ENCODE measurements at regions not wholly inside any gene's neighbourhood (a gene's known extent, or its start where the extent isn't known, plus 50 kb on each side); places are given as distances from the start of the nearest gene placed in this dataset.
A peak's percentile ranks its signal among the peaks of the same experiment; 100 is the strongest.

DNA sequence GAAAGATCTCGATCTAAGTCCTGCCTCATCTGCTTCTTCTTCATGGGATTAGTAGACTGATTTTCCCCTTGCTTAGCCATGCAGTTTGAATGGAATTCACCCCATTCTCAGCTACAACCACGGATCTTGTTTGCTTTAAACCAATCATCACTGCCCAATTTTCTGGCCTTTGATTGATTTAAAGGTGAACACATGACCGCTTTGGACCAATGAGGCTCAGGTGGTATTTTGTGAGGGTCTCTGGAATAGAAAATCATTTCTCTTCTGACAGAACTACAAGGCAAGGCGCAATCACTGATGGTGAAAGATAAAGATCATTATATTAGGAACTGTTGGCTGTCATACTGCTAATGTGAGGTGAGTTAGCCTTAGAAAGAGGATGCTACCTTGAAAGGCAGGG, 213.0 kb upstream of the PLEKHG7 start:
- no peak overlapping the region for H3K4me3 ChIP-seq (ENCODE audit: low read depth, low read length, poor library complexity, severe bottlenecking)
- no TSS peak for BruUV-seq (replicated peaks)
- POLR2A ChIA-PET: interaction anchor here (0.8 to 12.2 kb wide), 6 partner anchors 9 to 353 kb away, joined by 3 to 170 read pairs (median 4); no protein-coding TSS in a partner anchor
- peaks cover 56% of the 10 kb centered on the region for H3K4me1 ChIP-seq (ENCODE audit: insufficient read depth, low read length, poor library complexity, severe bottlenecking)
- no peak overlapping the region for H3K4me2 ChIP-seq (ENCODE audit: low read length)
- no peak overlapping the region for H3K27ac ChIP-seq (ENCODE audit: low read depth, low read length, poor library complexity, severe bottlenecking)
- no peaks in the 10 kb centered on the region for H4K20me1 ChIP-seq (ENCODE audit: insufficient read depth, low read length)
- no peak for DNase-seq (ENCODE audit: low spot score)
- no peaks in the 10 kb centered on the region for H3K79me2 ChIP-seq (ENCODE audit: insufficient read depth, low read depth, low read length)
- no peaks in the 10 kb centered on the region for H3K9me2 ChIP-seq (ENCODE audit: insufficient read depth, low read length)
- CTCF ChIA-PET (ENCODE audit: unreplicated experiment): no interaction called here
- H3K9me3 ChIP-seq (ENCODE audit: low read length): peaks cover 11% of the 10 kb centered on the region; the same call in 1 of the 2 replicates
- H2AFZ ChIP-seq (ENCODE audit: low read length): no peak overlapping the region
- intact Hi-C loops (cut with micrococcal nuclease; ENCODE audit: unreplicated experiment): no loop called here
- TF ChIP-seq CTCF (conservative IDR thresholded peaks at IDR 0.05; ENCODE audit: low read length): no peak
- TF ChIP-seq EZH2phosphoT487 (IDR thresholded peaks at IDR 0.05; ENCODE audit: borderline replicate concordance, low read depth, low read length): no peak
- H3K36me3 ChIP-seq (ENCODE audit: insufficient read depth, low read length): peaks cover 6% of the 10 kb centered on the region

DNA sequence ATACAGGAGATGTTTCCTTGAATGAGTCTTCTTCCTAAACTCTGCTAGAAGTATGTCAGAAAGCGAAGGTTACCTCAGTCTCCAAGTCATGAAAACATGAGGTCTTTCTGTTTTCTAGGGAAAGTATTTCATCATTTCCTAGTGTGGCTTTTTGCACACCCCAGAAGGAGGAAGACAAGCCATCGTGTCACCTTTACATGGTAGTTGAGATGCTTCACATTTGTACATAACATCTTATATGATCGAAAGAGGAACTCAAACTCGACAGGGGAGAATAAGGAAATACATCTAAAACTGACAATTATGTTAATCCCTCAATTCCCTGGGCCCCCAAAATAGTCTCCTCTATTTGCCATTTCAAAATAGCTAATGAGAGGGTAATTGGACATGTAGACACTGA, 214.1 kb upstream of the PLEKHG7 start:
- Histone ChIP-seq H3K36me3 (ENCODE audit: insufficient read depth, low read length) (peaks cover 10% of the 10 kb centered on the region), H2AFZ (ENCODE audit: low read length) (no peak overlapping the region), H3K9me2 (ENCODE audit: insufficient read depth, low read length) (no peaks in the 10 kb centered on the region), H3K4me1 (ENCODE audit: insufficient read depth, low read length, poor library complexity, severe bottlenecking) (peaks cover 56% of the 10 kb centered on the region), H3K9me3 (ENCODE audit: low read length) (peaks cover 11% of the 10 kb centered on the region; the same call in 1 of the 2 replicates), H3K27ac (ENCODE audit: low read depth, low read length, poor library complexity, severe bottlenecking) (peak overlapping the region; percentile 51), H4K20me1 (ENCODE audit: insufficient read depth, low read length) (no peaks in the 10 kb centered on the region), H3K79me2 (ENCODE audit: insufficient read depth, low read depth, low read length) (no peaks in the 10 kb centered on the region), H3K4me2 (ENCODE audit: low read length) (peak overlapping the region; percentile 46), H3K4me3 (ENCODE audit: low read depth, low read length, poor library complexity, severe bottlenecking) (no peak overlapping the region)
- ChIA-PET CTCF (ENCODE audit: unreplicated experiment) (no interaction called here), POLR2A (interaction anchor here (1.0 to 12.2 kb wide), 5 partner anchors 13 to 123 kb away, joined by 3 to 170 read pairs (median 4); no protein-coding TSS in a partner anchor)
- TF ChIP-seq CTCF (conservative IDR thresholded peaks at IDR 0.05; ENCODE audit: low read length) (no peak), EZH2phosphoT487 (IDR thresholded peaks at IDR 0.05; ENCODE audit: borderline replicate concordance, low read depth, low read length) (no peak)
- DNase-seq (ENCODE audit: low spot score): peak; percentile 59
- BruUV-seq (replicated peaks): no TSS peak
- intact Hi-C loops (cut with micrococcal nuclease; ENCODE audit: unreplicated experiment): no loop called here

GRCh38 chr12:92487138-92487485, 215.7 kb upstream of the PLEKHG7 start:
- ChIA-PET CTCF (ENCODE audit: unreplicated experiment) (no interaction called here), POLR2A (interaction anchor here (0.6 to 12.2 kb wide), 11 partner anchors 8 to 342 kb away, joined by 3 to 170 read pairs (median 5); partner anchors contain the start of gene BTG1)
- Histone ChIP-seq H3K79me2 (ENCODE audit: insufficient read depth, low read depth, low read length) (no peaks in the 10 kb centered on the region), H3K4me1 (ENCODE audit: insufficient read depth, low read length, poor library complexity, severe bottlenecking) (peaks cover 51% of the 10 kb centered on the region), H3K36me3 (ENCODE audit: insufficient read depth, low read length) (peaks cover 26% of the 10 kb centered on the region), H3K4me3 (ENCODE audit: low read depth, low read length, poor library complexity, severe bottlenecking) (no peak overlapping the region), H4K20me1 (ENCODE audit: insufficient read depth, low read length) (no peaks in the 10 kb centered on the region), H3K27ac (ENCODE audit: low read depth, low read length, poor library complexity, severe bottlenecking) (peak overlapping the region; percentile 26), H3K4me2 (ENCODE audit: low read length) (peak overlapping the region; percentile 22; the same call in 1 of the 2 replicates), H3K9me2 (ENCODE audit: insufficient read depth, low read length) (no peaks in the 10 kb centered on the region), H3K9me3 (ENCODE audit: low read length) (peaks cover 11% of the 10 kb centered on the region; the same call in 1 of the 2 replicates), H2AFZ (ENCODE audit: low read length) (peak overlapping the region; percentile 4; the same call in 1 of the 2 replicates)
- TF ChIP-seq CTCF (conservative IDR thresholded peaks at IDR 0.05; ENCODE audit: low read length): no peak
- no peak for TF ChIP-seq EZH2phosphoT487 (IDR thresholded peaks at IDR 0.05; ENCODE audit: borderline replicate concordance, low read depth, low read length)
- intact Hi-C loops (cut with micrococcal nuclease; ENCODE audit: unreplicated experiment): no loop called here
- no peak for DNase-seq (ENCODE audit: low spot score)
- BruUV-seq (replicated peaks): no TSS peak

All from OCI-LY7 (cell line).